ENCODE measurements at regions not wholly inside any gene's neighbourhood (a gene's known extent, or its start where the extent isn't known, plus 50 kb on each side); places are given as distances from the start of the nearest gene placed in this dataset.

- TF ChIP-seq, protein P1, sequence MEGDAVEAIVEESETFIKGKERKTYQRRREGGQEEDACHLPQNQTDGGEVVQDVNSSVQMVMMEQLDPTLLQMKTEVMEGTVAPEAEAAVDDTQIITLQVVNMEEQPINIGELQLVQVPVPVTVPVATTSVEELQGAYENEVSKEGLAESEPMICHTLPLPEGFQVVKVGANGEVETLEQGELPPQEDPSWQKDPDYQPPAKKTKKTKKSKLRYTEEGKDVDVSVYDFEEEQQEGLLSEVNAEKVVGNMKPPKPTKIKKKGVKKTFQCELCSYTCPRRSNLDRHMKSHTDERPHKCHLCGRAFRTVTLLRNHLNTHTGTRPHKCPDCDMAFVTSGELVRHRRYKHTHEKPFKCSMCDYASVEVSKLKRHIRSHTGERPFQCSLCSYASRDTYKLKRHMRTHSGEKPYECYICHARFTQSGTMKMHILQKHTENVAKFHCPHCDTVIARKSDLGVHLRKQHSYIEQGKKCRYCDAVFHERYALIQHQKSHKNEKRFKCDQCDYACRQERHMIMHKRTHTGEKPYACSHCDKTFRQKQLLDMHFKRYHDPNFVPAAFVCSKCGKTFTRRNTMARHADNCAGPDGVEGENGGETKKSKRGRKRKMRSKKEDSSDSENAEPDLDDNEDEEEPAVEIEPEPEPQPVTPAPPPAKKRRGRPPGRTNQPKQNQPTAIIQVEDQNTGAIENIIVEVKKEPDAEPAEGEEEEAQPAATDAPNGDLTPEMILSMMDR (IDR thresholded peaks at IDR 0.05; ENCODE audit: insufficient read depth, low read length, poor library complexity, severe bottlenecking) = no peak
- TF ChIP-seq EZH2phosphoT487 (conservative IDR thresholded peaks at IDR 0.05; ENCODE audit: low read length) = no peak
Measured at GRCh38 chrX:39416547-39417260, 615.4 kb downstream of the MID1IP1 start.
